ENCODE measurements at regions not wholly inside any gene's neighbourhood (a gene's known extent, or its start where the extent isn't known, plus 50 kb on each side); places are given as distances from the start of the nearest gene placed in this dataset.

- TF ChIP-seq CTCF (IDR thresholded peaks at IDR 0.05) (no peak), POLR2A (IDR thresholded peaks at IDR 0.05; ENCODE audit: low read length) (no peak), BCL3 (IDR thresholded peaks at IDR 0.05) (no peak), CEBPB (IDR thresholded peaks at IDR 0.05) (no peak), RNF2 (IDR thresholded peaks at IDR 0.05; ENCODE audit: borderline replicate concordance, low read depth) (no peak), RFX5 (IDR thresholded peaks at IDR 0.05) (no peak), MAX (IDR thresholded peaks at IDR 0.05) (no peak), GATA3 (IDR thresholded peaks at IDR 0.05; ENCODE audit: borderline replicate concordance) (no peak)
Observed at GRCh38 chr12:14113031-14113430, 131.6 kb upstream of the GRIN2B start.
